IMR-90 (cell line): ENCODE measurements at regions not wholly inside any gene's neighbourhood (a gene's known extent, or its start where the extent isn't known, plus 50 kb on each side); places are given as distances from the start of the nearest gene placed in this dataset.

Experiments
- ATAC-seq: fragments of 200-7000 bp; cut with Tn5 transposase; 2 replicates; pipeline ENCODE4 v1.9.1; 2020; ENCODE audit warnings: low read depth, mild to moderate bottlenecking, moderate library complexity
- BruUV-seq: library from RNA; stranded (reverse); fragments of 400-500 nt; replicated peaks from 2 replicates; lab custom pipeline; 2021; lab: Mats Ljungman, UMichigan
- CTCF ChIA-PET: fragments of 300-600 bp; formaldehyde crosslinking; extraction: SDS; loops from one replicate; lab custom pipeline; 2021; ENCODE audit warnings: antibody characterized with exemption; lab: Yijun Ruan, JAX
- POLR2A ChIA-PET: fragments of 300-600 bp; sonication (Branson Sonifier 250); formaldehyde crosslinking; loops from one replicate; lab custom pipeline; 2022; ENCODE audit warnings: antibody characterized with exemption; ENCODE audit not compliant: unreplicated experiment; lab: Charles Lee
- DNase-seq: peaks from one replicate; pipeline ENCODE4 v3.0.0; 2013
- H2AFZ ChIP-seq: replicated peaks from 2 replicates; pipeline ENCODE3; 2013; ENCODE audit warnings: low read length, mild to moderate bottlenecking; ENCODE audit not compliant: poor library complexity
- H2AK5ac ChIP-seq: 2 replicates; pipeline ENCODE4 v1.6.1; 2013; ENCODE audit warnings: low read depth, low read length, inconsistent platforms
- H2AK9ac ChIP-seq: replicated peaks from 2 replicates; pipeline ENCODE3; 2013; ENCODE audit warnings: mild to moderate bottlenecking, low read depth, low read length, moderate library complexity; ENCODE audit not compliant: poor library complexity
- H2BK120ac ChIP-seq: 2 replicates; pipeline ENCODE4 v1.6.1; 2013; ENCODE audit warnings: low read depth, low read length, inconsistent platforms
- H2BK15ac ChIP-seq: 3 replicates; pipeline ENCODE4 v1.6.1; 2013; ENCODE audit warnings: low read depth, low read length, inconsistent platforms
- H2BK20ac ChIP-seq: 2 replicates; pipeline ENCODE4 v1.6.1; 2013; ENCODE audit warnings: low read depth, mild to moderate bottlenecking, inconsistent platforms, low read length, moderate library complexity
- H2BK5ac ChIP-seq: 2 replicates; pipeline ENCODE4 v1.6.1; 2013; ENCODE audit warnings: mild to moderate bottlenecking, low read depth, low read length, inconsistent platforms; ENCODE audit not compliant: poor library complexity, severe bottlenecking
- H3K14ac ChIP-seq: replicated peaks from 2 replicates; pipeline ENCODE4 v1.6.1; 2013; ENCODE audit warnings: low read depth, low read length, inconsistent platforms
- H3K18ac ChIP-seq: 2 replicates; pipeline ENCODE4 v1.6.1; 2013; ENCODE audit warnings: low read depth, low read length, control low read depth
- H3K23ac ChIP-seq: 2 replicates; pipeline ENCODE4 v1.6.1; 2013; ENCODE audit warnings: low read depth, low read length, inconsistent platforms
- H3K27ac ChIP-seq: 2 replicates; pipeline ENCODE4 v1.5.1; 2013; ENCODE audit warnings: mild to moderate bottlenecking, control low read depth, low read length; ENCODE audit not compliant: insufficient read depth
- H3K27me3 ChIP-seq: 2 replicates; pipeline ENCODE4 v1.6.1; 2013; ENCODE audit warnings: low read length; ENCODE audit not compliant: control insufficient read depth, insufficient read depth
- H3K36me3 ChIP-seq: 2 replicates; pipeline ENCODE4 v1.6.1; 2013; ENCODE audit warnings: low read length, mixed read lengths; ENCODE audit not compliant: control insufficient read depth, insufficient read depth
- H3K4ac ChIP-seq: 2 replicates; pipeline ENCODE4 v1.6.1; 2013; ENCODE audit warnings: low read depth, low read length, inconsistent platforms
- H3K4me1 ChIP-seq: 2 replicates; pipeline ENCODE4 v1.6.1; 2013; ENCODE audit warnings: low read length, mixed read lengths; ENCODE audit not compliant: control insufficient read depth, insufficient read depth
- H3K4me2 ChIP-seq: 2 replicates; pipeline ENCODE4 v1.6.1; 2013; ENCODE audit warnings: low read depth, mild to moderate bottlenecking, control low read depth, low read length, moderate library complexity
- H3K4me3 ChIP-seq: 2 replicates; pipeline ENCODE4 v1.5.1; 2013; ENCODE audit warnings: low read depth, mild to moderate bottlenecking, control low read depth, low read length, moderate library complexity; ENCODE audit not compliant: insufficient read depth
- H3K56ac ChIP-seq: 2 replicates; pipeline ENCODE4 v1.6.1; 2013; ENCODE audit warnings: low read length, inconsistent platforms; ENCODE audit not compliant: insufficient read depth; ENCODE audit errors: extremely low read depth
- H3K79me1 ChIP-seq, 2 experiments: 2 replicates each; pipeline ENCODE4 v1.6.1; 2013; ENCODE audit warnings: low read length in 2 of 2, inconsistent platforms in 1 of 2, low read depth in 1 of 2
- H3K9ac ChIP-seq: 2 replicates; pipeline ENCODE4 v1.6.1; 2013; ENCODE audit warnings: low read depth, low read length, control low read depth
- H3K9me1 ChIP-seq: 2 replicates; pipeline ENCODE4 v1.6.1; 2013; ENCODE audit warnings: low read length, inconsistent platforms; ENCODE audit not compliant: insufficient read depth
- H3K9me3 ChIP-seq: 2 replicates; pipeline ENCODE4 v1.6.1; 2013; ENCODE audit warnings: low read length; ENCODE audit not compliant: control insufficient read depth, insufficient read depth
- H4K20me1 ChIP-seq: 2 replicates; pipeline ENCODE4 v1.6.1; 2013; ENCODE audit warnings: low read length, inconsistent platforms; ENCODE audit not compliant: insufficient read depth
- H4K5ac ChIP-seq: 2 replicates; pipeline ENCODE4 v1.6.1; 2013; ENCODE audit warnings: mild to moderate bottlenecking, low read depth, low read length, control low read depth
- H4K8ac ChIP-seq, 2 experiments: 2 replicates each; pipeline ENCODE4 v1.6.1; 2013; ENCODE audit warnings: low read depth in 2 of 2, low read length in 2 of 2, control low read depth in 1 of 2, inconsistent platforms in 1 of 2
- H4K91ac ChIP-seq: 2 replicates; pipeline ENCODE4 v1.6.1; 2013; ENCODE audit warnings: low read depth, low read length, inconsistent platforms; ENCODE audit not compliant: insufficient read depth
- CHD1 ChIP-seq: IDR thresholded peaks from 2 replicates; pipeline ENCODE4 v1.6.1; 2012; ENCODE audit warnings: low read depth, low read length, improper control_type of control experiment
- FOS ChIP-seq: fragments of 150-350 bp; IDR thresholded peaks from 2 replicates; pipeline ENCODE4 v1.6.1; 2016; ENCODE audit warnings: low read depth, low read length
- MAFK ChIP-seq: IDR thresholded peaks from 2 replicates; pipeline ENCODE4 v1.6.1; 2012; ENCODE audit warnings: low read depth, low read length, improper control_type of control experiment
- MAZ ChIP-seq: IDR thresholded peaks from 2 replicates; pipeline ENCODE4 v1.6.1; 2012; ENCODE audit warnings: low read depth, mild to moderate bottlenecking, low read length, improper control_type of control experiment, moderate library complexity, borderline replicate concordance
- NFE2L2 ChIP-seq: fragments of 150-350 bp; IDR thresholded peaks from 2 replicates; pipeline ENCODE4 v1.6.1; 2016; ENCODE audit warnings: low read depth, mild to moderate bottlenecking, low read length
- RAD21 ChIP-seq: IDR thresholded peaks from 2 replicates; pipeline ENCODE4 v1.6.1; 2012; ENCODE audit warnings: low read length, improper control_type of control experiment
- RFX5 ChIP-seq: IDR thresholded peaks from 2 replicates; pipeline ENCODE4 v1.8.0; 2012; ENCODE audit warnings: low read depth, mild to moderate bottlenecking, low read length, moderate library complexity
- SMC3 ChIP-seq: fragments of 150-350 bp; IDR thresholded peaks from 2 replicates; pipeline ENCODE4 v1.6.1; 2016; ENCODE audit warnings: low read depth, mild to moderate bottlenecking, antibody characterized with exemption, low read length, moderate library complexity
- USF2 ChIP-seq: fragments of 150-350 bp; IDR thresholded peaks from 2 replicates; pipeline ENCODE4 v1.6.1; 2017; ENCODE audit warnings: mild to moderate bottlenecking, antibody characterized with exemption, low read length, low read depth
- WGBS, 2 experiments: methylation state at CpG; one replicate each; pipeline versions ENCODE4 v1.1.5 to v1.1.7; 2013; ENCODE audit warnings: missing lambda C conversion rate in 2 of 2; ENCODE audit not compliant: insufficient read length in 1 of 2; ENCODE audit errors: extremely low coverage in 2 of 2; 5-methylcytosine and 5-hydroxymethylcytosine counted together
- dilution Hi-C: fragments of 300-500 bp; cut with HindIII; formaldehyde crosslinking; loops from one replicate; pipeline ENCODE4 v1.14.3; 2018; ENCODE audit warnings: low sequenced_read_pairs; ENCODE audit not compliant: unreplicated experiment
- in situ Hi-C: fragments of 300-500 bp; cut with MboI; formaldehyde crosslinking; loops from 3 replicates; pipeline ENCODE4 v1.14.3; 2019; ENCODE audit warnings: low sequenced_read_pairs, inconsistent platforms, mixed read lengths
- intact Hi-C: fragments of 100-400 bp; cut with micrococcal nuclease; formaldehyde crosslinking; loops from 2 replicates; pipeline ENCODE4 v1.10.0; 2022
- TF ChIP-seq, protein P1 (sequence below): fragments of 150-350 bp; IDR thresholded peaks from 2 replicates; pipeline ENCODE4 v1.6.1; 2016; ENCODE audit warnings: low read depth, mild to moderate bottlenecking, low read length, moderate library complexity, borderline replicate concordance

- ChIA-PET POLR2A (no interaction called here), CTCF (no interaction called here)
- Histone ChIP-seq H4K5ac (no peak overlapping the region), H3K23ac (no peak overlapping the region), H4K91ac (no peak overlapping the region), H4K20me1 (no peaks in the 10 kb centered on the region), H3K14ac (no peak overlapping the region), H3K4me2 (no peak overlapping the region), H3K9me3 (peaks cover 2% of the 10 kb centered on the region; the same call in 1 of the 2 replicates), H2BK15ac (no peak overlapping the region), H3K27ac (no peak overlapping the region), H2AK9ac (no peak overlapping the region), H3K4me1 (no peaks in the 10 kb centered on the region), H3K36me3 (no peaks in the 10 kb centered on the region), H3K4ac (no peak overlapping the region), H3K18ac (no peak overlapping the region), H2BK120ac (no peak overlapping the region), H3K4me3 (no peak overlapping the region), H3K9me1 (no peaks in the 10 kb centered on the region), H4K8ac (no peak overlapping the region), H2BK5ac (no peak overlapping the region), H2AFZ (no peak overlapping the region), H3K27me3 (no peaks in the 10 kb centered on the region), H2BK20ac (no peak overlapping the region), H3K56ac (no peak overlapping the region), H3K79me1 (no peaks in the 10 kb centered on the region), H2AK5ac (no peak overlapping the region), H3K9ac (no peak overlapping the region)
- in situ Hi-C loops: no loop called here
- intact Hi-C loops: no loop called here
- TF ChIP-seq NFE2L2 (no peak), FOS (no peak), SMC3 (no peak), MAZ (no peak), RFX5 (no peak), USF2 (no peak), MAFK (no peak), CHD1 (no peak), RAD21 (no peak)
- TF ChIP-seq, protein P1, sequence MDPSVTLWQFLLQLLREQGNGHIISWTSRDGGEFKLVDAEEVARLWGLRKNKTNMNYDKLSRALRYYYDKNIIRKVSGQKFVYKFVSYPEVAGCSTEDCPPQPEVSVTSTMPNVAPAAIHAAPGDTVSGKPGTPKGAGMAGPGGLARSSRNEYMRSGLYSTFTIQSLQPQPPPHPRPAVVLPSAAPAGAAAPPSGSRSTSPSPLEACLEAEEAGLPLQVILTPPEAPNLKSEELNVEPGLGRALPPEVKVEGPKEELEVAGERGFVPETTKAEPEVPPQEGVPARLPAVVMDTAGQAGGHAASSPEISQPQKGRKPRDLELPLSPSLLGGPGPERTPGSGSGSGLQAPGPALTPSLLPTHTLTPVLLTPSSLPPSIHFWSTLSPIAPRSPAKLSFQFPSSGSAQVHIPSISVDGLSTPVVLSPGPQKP: no peak
- 67% methylated on average over 2 of the region's 4 CpGs; no CpG with 5 or more reads in 1 of the 2 experiments for WGBS, 2 experiments
- dilution Hi-C loops: no loop called here
- BruUV-seq: no TSS peak
- DNase-seq (no peak), ATAC-seq (no peak)
These were observed 141.4 kb upstream of the MON1B start for GRCh38 chr16:77049577-77049976.
